ENCODE measurements at regions not wholly inside any gene's neighbourhood (a gene's known extent, or its start where the extent isn't known, plus 50 kb on each side); places are given as distances from the start of the nearest gene placed in this dataset.

DNA sequence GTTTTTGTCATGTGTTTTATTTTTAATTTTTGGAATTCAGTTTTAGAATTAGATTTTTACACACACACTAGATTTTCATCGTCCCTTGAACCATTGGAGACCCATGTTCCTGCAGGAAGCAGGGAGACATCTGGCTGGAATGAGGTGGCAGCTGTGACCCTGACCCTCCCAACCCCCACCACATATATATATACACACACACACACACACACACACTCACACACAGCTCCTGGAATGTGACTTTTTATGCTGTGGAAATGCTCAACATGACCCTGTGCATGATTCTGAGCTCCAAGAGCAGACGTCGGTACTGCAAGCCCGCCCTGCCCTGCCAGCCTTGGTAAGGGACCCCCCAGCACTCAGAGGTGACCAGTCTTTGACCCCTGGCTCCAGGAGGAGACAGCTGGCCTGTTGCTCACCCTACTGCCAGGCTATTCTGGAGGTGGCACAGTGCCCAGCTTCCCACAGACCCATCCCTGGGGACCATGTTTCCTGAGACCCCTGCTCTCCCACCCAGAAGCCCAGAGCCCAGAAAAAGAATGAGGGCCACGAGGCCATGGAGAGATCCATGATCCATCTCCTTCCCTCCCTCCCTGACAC, 103.2 kb upstream of the VSTM2B start:
- POLR2A ChIA-PET (ENCODE audit: low non-redundant PET) = no interaction called here
- no peak for TF ChIP-seq CTCF (conservative IDR thresholded peaks at IDR 0.05; ENCODE audit: low read depth)
- no peak for DNase-seq (ENCODE audit: low spot score)
- CTCF ChIA-PET = no interaction called here
- H3K27ac ChIP-seq = no peak overlapping the region

- TF ChIP-seq CTCF (conservative IDR thresholded peaks at IDR 0.05; ENCODE audit: low read depth) = no peak
- ChIA-PET CTCF (no interaction called here), POLR2A (ENCODE audit: low non-redundant PET) (no interaction called here)
- no peak for DNase-seq (ENCODE audit: low spot score)
- no peak overlapping the region for H3K27ac ChIP-seq
Observed at GRCh38 chr19:29428071-29428470, 97.7 kb upstream of the VSTM2B start.

- TF ChIP-seq CTCF (conservative IDR thresholded peaks at IDR 0.05; ENCODE audit: low read depth) = no peak
Observed at GRCh38 chr19:29429021-29429420, 96.8 kb upstream of the VSTM2B start.

DNA sequence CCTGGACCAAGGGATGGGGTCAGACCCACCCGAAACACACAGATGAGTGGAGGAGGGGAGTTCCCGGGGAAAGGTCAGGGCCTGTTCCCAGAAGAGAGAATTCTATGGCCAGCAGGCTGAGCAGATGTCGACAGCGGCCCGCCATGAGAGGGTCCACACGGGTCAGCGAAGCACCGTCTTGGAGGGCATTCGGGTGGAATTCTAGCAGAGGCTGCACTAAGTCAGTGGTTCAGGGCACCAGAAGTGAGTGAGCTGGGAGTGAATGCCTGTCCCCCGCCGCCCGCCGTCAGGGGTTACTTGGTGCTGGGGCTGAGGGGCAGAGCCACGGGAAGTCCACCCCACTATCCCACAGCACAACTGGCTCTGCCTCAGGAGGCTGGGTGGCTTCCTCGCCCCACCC, 96.2 kb upstream of the VSTM2B start:
- ChIA-PET POLR2A (ENCODE audit: low non-redundant PET) (no interaction called here), CTCF (no interaction called here)
- no peak for DNase-seq (ENCODE audit: low spot score)
- no peak for TF ChIP-seq CTCF (conservative IDR thresholded peaks at IDR 0.05; ENCODE audit: low read depth)
- H3K27ac ChIP-seq = no peak overlapping the region

More at GRCh38 chr19:29429021-29429420, 96.8 kb upstream of the VSTM2B start:
- POLR2A ChIA-PET (ENCODE audit: low non-redundant PET) = no interaction called here
- DNase-seq (ENCODE audit: low spot score) = no peak
- no peak overlapping the region for H3K27ac ChIP-seq
- CTCF ChIA-PET = no interaction called here

GRCh38 chr19:29431332-29431731, 94.5 kb upstream of the VSTM2B start:
- no peak for DNase-seq (ENCODE audit: low spot score)
- H3K27ac ChIP-seq = no peak overlapping the region
- TF ChIP-seq CTCF (conservative IDR thresholded peaks at IDR 0.05; ENCODE audit: low read depth) = no peak
- ChIA-PET POLR2A (ENCODE audit: low non-redundant PET) (no interaction called here), CTCF (no interaction called here)

GRCh38 chr19:29432677-29433076, 93.1 kb upstream of the VSTM2B start:
- CTCF ChIA-PET = no interaction called here

More at GRCh38 chr19:29432677-29433076, 93.1 kb upstream of the VSTM2B start:
- no peak for TF ChIP-seq CTCF (conservative IDR thresholded peaks at IDR 0.05; ENCODE audit: low read depth)
- no peak for DNase-seq (ENCODE audit: low spot score)
- POLR2A ChIA-PET (ENCODE audit: low non-redundant PET) = no interaction called here
- no peak overlapping the region for H3K27ac ChIP-seq
